Skin epidermis (tissue), 12 donors: ENCODE measurements at regions not wholly inside any gene's neighbourhood (a gene's known extent, or its start where the extent isn't known, plus 50 kb on each side); places are given as distances from the start of the nearest gene placed in this dataset.

Source experiments
- H3K27ac ChIP-seq, 21 experiments: fragments of 200-600 bp; sonication (generic) in 11 of 21; one replicate each; pipeline ENCODE4 v1.5.0; 2020; ENCODE audit warnings: mild to moderate bottlenecking in 3 of 21, inconsistent platforms in 2 of 21, moderate library complexity in 2 of 21
- H3K4me3 ChIP-seq, 7 experiments: fragments of 200-600 bp; sonication (generic) in 2 of 7; one replicate each; pipeline ENCODE4 v1.5.0; 2020; ENCODE audit warnings: inconsistent platforms in 2 of 7, mild to moderate bottlenecking in 2 of 7, moderate library complexity in 1 of 7

DNA sequence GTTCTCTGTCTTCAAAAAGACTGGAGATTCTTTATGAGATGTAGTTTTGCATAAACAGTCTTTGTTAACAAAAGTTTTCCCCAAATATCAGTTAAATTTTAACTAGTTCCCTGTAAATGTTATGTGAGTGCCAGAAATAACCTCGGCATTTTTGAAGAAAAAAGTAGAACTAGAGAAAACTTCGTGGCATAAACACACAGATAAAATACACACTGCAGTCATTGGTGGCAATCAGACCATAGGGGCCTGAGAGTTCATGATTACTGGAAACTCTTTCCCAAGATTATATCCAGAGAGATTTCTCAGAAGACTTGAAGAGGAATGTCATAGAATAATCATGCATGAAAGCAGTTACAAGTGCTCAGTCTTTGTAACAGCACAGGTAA lies 190.0 kb downstream of the MZT1 start:
- no peak overlapping the region for H3K27ac ChIP-seq
- no peak overlapping the region for H3K4me3 ChIP-seq

DNA sequence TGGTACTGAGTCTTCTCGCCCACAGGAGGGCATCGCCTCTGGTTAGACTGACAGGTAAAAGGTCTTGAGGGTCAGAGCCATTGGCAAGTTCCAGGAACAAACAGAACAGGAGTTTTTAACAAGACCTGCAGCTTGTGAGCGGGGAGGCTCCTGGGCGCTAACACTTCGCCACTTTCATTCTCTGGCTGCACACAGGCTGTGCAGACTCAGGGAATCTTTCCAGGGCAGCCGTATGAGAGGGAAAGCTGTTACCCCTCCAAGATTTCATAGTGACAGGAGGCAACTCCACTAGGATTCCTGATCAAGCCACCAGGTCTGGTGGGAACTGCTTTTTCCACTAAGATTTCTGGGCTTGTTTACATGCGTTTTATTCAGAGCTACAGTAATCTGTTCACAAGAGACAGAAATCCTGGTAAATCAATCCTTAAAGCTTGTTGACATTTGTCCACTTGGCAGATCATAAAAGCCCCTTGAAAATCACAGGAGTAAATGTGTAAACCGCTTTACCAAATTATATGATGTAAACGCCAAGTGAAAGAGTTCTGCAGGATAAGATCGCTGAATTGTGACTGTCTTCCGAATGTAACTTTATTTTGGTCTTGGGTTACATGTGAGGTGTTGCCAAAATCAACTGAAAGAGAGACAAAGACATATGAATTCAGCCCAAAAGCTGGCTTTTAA lies 190.6 kb downstream of the MZT1 start:
- no peak overlapping the region for H3K27ac ChIP-seq
- H3K4me3 ChIP-seq = no peak overlapping the region

GRCh38 chr13:72534951-72535640 lies 192.3 kb downstream of the MZT1 start:
- Histone ChIP-seq H3K4me3 (no peak overlapping the region), H3K27ac (no peak overlapping the region)

DNA sequence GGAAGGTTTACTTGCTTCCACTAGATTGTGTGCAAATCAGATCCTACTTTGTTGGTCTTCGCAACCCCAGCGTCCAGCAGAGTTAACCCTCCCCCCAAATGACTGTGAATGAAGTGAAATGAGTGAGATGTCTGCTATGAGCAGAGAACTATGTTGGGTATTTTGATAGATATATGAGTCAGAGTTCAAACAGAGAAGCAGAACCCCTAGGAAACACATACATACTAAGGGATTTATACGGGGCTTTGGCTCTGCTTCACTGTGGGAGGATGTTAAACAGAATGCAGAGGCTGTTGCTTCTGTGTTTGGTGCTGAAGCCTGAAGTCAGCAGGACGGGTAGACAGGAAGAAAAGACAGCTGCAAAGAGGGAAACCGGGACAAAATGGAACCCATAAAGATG lies 197.0 kb downstream of the MZT1 start:
- Histone ChIP-seq H3K27ac (no peak overlapping the region), H3K4me3 (no peak overlapping the region)

DNA sequence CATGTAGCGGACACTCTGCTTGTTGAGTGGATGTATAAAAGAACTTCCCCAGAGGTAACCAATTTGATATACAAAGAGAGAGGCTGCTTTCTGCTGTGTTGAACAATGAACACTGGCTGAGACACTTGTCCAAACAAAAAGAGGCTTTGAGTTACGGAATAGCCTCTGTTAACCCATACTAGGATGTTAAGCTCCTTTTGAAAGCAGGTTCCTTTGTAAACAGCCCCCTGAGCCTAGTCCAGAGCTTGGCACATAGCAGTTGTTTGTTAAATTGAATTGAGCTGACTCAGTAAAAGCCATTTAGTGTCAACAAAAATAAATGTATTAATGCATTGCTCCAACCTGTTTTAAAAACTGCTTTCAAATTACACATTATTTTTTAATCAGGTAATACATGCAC lies 200.1 kb downstream of the MZT1 start:
- Histone ChIP-seq H3K4me3 (no peak overlapping the region), H3K27ac (no peak overlapping the region)

GRCh38 chr13:72523593-72523992 lies 203.8 kb downstream of the MZT1 start:
- no peak overlapping the region for H3K27ac ChIP-seq
- H3K4me3 ChIP-seq = no peak overlapping the region

GRCh38 chr13:72523049-72523448 lies 204.4 kb downstream of the MZT1 start:
- H3K4me3 ChIP-seq = no peak overlapping the region
- no peak overlapping the region for H3K27ac ChIP-seq

DNA sequence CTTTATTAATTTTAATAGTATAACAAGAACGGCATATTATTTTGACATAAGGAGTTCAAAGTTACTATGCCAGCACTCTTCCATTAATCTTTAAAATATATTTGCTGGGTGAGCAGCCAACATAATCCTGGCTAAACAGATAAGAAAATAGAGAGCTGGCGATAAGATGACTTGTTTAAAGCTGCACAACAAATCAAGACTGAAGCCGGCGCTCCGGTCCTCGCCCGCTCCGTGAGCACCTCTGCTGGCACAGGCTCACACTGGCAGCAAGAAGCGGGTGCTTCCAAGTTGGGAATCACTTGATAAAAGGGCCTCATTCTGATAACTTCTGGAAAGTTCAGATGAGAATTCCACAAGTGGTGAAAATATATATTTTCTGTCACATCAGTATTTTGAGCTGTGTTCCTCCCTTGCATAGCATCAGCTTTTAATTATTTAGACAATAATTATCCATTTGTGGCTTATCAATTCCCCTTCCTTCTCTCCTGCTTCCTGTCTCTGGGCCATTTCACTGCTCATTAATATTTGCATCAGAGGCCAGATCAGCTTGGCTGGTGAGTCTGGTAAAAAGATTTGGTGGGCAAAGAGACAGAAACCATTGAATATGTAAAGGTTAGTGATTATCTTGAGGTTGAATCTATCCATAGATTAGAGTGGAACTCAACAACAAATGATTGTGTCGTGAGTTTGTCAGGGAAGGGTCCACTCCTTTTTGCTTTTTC lies 205.3 kb downstream of the MZT1 start:
- Histone ChIP-seq H3K27ac (no peak overlapping the region), H3K4me3 (no peak overlapping the region)

GRCh38 chr13:72514146-72514545 lies 213.3 kb downstream of the MZT1 start:
- no peak overlapping the region for H3K4me3 ChIP-seq
- no peak overlapping the region for H3K27ac ChIP-seq

- H3K4me3 ChIP-seq = no peak overlapping the region
- H3K27ac ChIP-seq = no peak overlapping the region
These were observed 219.0 kb downstream of the MZT1 start for GRCh38 chr13:72508392-72508791.

- H3K4me3 ChIP-seq = peak overlapping the region in 1 of 7 experiments; percentile 19
These were observed 219.8 kb downstream of the MZT1 start for GRCh38 chr13:72507416-72508199.

GRCh38 chr13:72506706-72507105 lies 220.7 kb downstream of the MZT1 start:
- Histone ChIP-seq H3K27ac (no peak overlapping the region), H3K4me3 (no peak overlapping the region)

More at GRCh38 chr13:72507416-72508199, 219.8 kb downstream of the MZT1 start:
- H3K27ac ChIP-seq = no peak overlapping the region

DNA sequence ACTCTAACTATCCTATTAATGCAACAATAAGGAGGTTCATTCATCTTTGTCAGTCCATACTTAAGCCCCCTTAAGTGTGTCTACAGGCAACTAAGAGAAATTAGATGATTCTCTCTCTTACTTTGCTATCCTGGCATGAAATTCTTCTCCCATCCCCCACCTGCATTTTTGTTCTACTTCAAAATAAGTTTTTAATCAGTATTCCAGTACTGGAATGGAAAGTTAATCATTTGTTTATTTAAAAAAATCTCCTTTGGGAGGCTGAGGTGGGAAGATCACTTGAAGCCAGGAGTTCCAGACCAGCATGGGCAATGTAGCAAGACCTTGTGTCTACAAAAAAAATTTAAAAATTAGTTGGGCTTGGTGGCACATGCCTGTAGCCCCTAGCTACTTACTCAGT lies 222.1 kb downstream of the MZT1 start:
- Histone ChIP-seq H3K4me3 (no peak overlapping the region), H3K27ac (no peak overlapping the region)

DNA sequence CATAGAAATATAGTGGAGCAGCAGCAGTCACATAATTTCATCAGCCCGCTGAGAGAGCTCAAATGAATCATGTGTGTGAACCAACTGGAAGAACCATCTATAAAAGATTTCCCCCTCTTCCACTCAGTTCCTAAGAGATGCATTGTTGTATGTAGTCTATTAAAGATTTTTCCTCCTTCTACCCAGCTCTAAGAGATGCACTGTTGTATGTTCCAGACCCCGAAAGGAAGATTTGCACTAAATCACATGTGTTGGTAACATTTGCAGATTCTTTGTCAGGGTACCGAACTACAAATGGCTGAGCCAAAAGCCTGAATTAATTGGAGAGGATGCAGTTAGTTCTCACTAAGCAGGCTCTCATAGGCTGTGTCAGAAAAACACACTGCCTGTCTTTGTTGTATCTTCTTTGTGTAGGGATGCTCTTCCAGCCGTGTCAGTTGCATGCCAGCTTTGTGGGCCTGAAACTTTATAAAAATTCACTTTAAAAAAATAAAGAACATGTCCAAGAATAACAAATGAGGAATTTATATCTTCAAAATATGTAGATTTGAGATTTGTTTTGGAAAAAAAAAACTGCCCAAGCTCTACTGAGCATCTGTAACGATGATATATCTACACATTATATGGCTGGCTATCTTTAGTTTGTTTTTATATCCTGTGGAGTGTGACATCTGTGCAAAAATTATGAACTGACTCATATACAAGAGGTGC lies 223.1 kb downstream of the MZT1 start:
- Histone ChIP-seq H3K27ac (no peak overlapping the region), H3K4me3 (no peak overlapping the region)

- H3K4me3 ChIP-seq = no peak overlapping the region
- no peak overlapping the region for H3K27ac ChIP-seq
These were observed 226.6 kb downstream of the MZT1 start for GRCh38 chr13:72500851-72501250.

- Histone ChIP-seq H3K4me3 (no peak overlapping the region), H3K27ac (no peak overlapping the region)
These were observed 231.7 kb downstream of the MZT1 start for GRCh38 chr13:72495681-72496080.

- Histone ChIP-seq H3K4me3 (no peak overlapping the region), H3K27ac (no peak overlapping the region)
These were observed 237.7 kb downstream of the MZT1 start for GRCh38 chr13:72489751-72490150.

DNA sequence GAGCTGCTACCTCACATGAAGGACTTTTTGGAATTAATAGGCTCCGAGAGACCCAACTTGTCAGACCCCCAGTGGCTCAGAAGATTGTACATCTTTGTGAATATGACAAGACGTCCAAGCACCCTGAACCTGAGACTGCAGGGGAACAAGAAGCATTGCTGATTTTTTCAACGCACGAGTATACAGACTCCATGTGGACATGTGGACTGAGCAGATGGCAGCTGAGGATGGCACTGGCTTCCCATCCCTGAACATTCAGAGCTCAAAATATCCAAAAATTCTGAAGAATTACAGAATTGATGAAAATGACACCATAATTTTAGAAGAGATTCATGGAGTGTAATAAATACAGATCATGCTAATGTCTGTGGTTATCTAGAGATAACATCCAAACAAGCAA lies 254.1 kb downstream of the MZT1 start:
- Histone ChIP-seq H3K27ac (no peak overlapping the region), H3K4me3 (no peak overlapping the region)

DNA sequence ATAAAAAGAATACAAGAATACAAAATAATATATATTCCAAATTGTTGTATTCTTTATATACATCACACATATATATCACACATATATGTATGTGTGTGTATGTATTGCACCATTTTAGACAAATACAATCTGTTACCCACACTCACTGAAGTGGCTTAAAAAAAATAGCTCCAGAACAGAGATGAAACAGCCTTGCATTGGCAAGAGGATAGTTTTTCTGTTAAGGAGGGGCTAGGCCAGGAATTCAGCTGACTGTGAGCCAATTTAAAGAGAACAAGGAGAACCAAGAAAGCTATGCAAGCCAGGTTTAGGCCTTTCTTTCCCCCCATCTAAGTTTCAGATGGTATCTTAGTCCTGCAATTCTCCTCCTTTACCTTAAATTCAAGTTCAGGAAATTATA lies 257.5 kb downstream of the MZT1 start:
- Histone ChIP-seq H3K27ac (no peak overlapping the region), H3K4me3 (no peak overlapping the region)

DNA sequence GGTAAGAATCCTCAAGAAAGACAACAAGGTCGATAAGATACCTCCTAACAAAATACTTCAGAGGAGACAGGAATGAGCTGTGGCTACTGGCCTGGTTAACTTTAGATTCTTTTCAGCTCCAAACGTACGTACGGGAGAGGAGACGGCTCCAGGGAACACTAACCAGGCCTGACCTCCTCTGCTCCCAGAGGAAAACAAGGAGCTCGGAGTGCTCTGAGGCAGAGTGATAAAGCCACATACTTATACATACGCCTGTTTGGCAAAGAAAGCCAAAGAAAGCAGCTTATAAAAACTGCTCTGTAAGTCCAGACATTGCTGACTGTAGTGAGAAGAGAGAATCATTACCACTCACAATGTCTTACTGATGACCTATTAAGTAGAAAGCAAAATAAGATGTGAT lies 263.9 kb downstream of the MZT1 start:
- H3K4me3 ChIP-seq = no peak overlapping the region
- H3K27ac ChIP-seq = no peak overlapping the region
